BJ (cell line): ENCODE measurements at regions not wholly inside any gene's neighbourhood (a gene's known extent, or its start where the extent isn't known, plus 50 kb on each side); places are given as distances from the start of the nearest gene placed in this dataset.

Experiments used
- CTCF ChIA-PET: fragments of 350-600 bp; formaldehyde crosslinking; extraction: SDS; loops from one replicate; lab custom pipeline; 2021; ENCODE audit warnings: antibody characterized with exemption, inconsistent platforms; lab: Yijun Ruan, JAX
- POLR2A ChIA-PET: fragments of 300-600 bp; sonication (Branson Sonifier 250); formaldehyde crosslinking; extraction: SDS; loops from one replicate; lab custom pipeline; 2021; ENCODE audit warnings: antibody characterized with exemption; lab: Charles Lee
- DNase-seq: peaks from one replicate; pipeline ENCODE4 v3.0.0-alpha.2; 2011; ENCODE audit warnings: low read depth
- H3K27me3 ChIP-seq: 2 replicates; pipeline ENCODE4 v1.6.0; 2011; ENCODE audit warnings: low read length; ENCODE audit not compliant: control insufficient read depth, insufficient read depth
- H3K36me3 ChIP-seq: 2 replicates; pipeline ENCODE4 v1.5.1; 2011; ENCODE audit warnings: low read length; ENCODE audit not compliant: control insufficient read depth, insufficient read depth
- H3K4me3 ChIP-seq: 2 replicates; pipeline ENCODE4 v1.5.1; 2011; ENCODE audit warnings: low read depth, mild to moderate bottlenecking, control low read depth, low read length
- TF ChIP-seq, protein P1 (sequence below): IDR thresholded peaks from 2 replicates; pipeline ENCODE4 v1.5.1; 2011; ENCODE audit warnings: low read depth, mild to moderate bottlenecking, control low read depth, inconsistent platforms, low read length, moderate library complexity; ENCODE audit not compliant: insufficient read depth

- no peak overlapping the region for H3K4me3 ChIP-seq
- H3K36me3 ChIP-seq, result no peaks in the 10 kb centered on the region
- no peak for DNase-seq
- H3K27me3 ChIP-seq, result no peaks in the 10 kb centered on the region
- TF ChIP-seq, protein P1, sequence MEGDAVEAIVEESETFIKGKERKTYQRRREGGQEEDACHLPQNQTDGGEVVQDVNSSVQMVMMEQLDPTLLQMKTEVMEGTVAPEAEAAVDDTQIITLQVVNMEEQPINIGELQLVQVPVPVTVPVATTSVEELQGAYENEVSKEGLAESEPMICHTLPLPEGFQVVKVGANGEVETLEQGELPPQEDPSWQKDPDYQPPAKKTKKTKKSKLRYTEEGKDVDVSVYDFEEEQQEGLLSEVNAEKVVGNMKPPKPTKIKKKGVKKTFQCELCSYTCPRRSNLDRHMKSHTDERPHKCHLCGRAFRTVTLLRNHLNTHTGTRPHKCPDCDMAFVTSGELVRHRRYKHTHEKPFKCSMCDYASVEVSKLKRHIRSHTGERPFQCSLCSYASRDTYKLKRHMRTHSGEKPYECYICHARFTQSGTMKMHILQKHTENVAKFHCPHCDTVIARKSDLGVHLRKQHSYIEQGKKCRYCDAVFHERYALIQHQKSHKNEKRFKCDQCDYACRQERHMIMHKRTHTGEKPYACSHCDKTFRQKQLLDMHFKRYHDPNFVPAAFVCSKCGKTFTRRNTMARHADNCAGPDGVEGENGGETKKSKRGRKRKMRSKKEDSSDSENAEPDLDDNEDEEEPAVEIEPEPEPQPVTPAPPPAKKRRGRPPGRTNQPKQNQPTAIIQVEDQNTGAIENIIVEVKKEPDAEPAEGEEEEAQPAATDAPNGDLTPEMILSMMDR, result no peak
- CTCF ChIA-PET, result no interaction called here
- POLR2A ChIA-PET, result no interaction called here
Measured at GRCh38 chr12:113546916-113547863, 75.5 kb upstream of the LHX5 start.

DNA sequence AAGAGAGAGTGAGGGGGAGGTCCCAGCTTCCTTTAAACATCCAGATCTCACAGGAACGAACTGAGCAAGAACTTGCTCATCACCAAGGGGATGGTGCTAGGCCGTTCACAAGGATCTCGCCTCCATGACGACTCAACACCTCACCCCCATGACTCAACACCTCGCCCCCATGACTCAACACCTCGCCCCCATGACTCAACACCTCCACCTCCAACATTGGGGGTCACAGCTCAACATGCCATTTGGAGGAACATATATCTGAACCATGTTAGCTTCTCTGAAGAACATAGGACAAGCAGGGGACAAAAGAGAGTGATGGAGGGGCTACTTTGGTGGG, 66.0 kb upstream of the LHX5 start:
- TF ChIP-seq, protein P1, result no peak
- no peak for DNase-seq
- ChIA-PET CTCF (interaction anchor here (0.6 kb wide), 3 partner anchors 76 to 265 kb away, joined by 3 to 4 read pairs (median 4); no protein-coding TSS in a partner anchor), POLR2A (no interaction called here)
- Histone ChIP-seq H3K27me3 (no peaks in the 10 kb centered on the region), H3K4me3 (no peak overlapping the region), H3K36me3 (no peaks in the 10 kb centered on the region)

- no peaks in the 10 kb centered on the region for H3K27me3 ChIP-seq
- DNase-seq, result no peak
- TF ChIP-seq, protein P1, result no peak
- ChIA-PET POLR2A (no interaction called here), CTCF (interaction anchor here (0.6 kb wide), 1 partner anchor 253 kb away, joined by 4 read pairs; no protein-coding TSS in a partner anchor)
- H3K4me3 ChIP-seq, result no peak overlapping the region
- no peaks in the 10 kb centered on the region for H3K36me3 ChIP-seq
Measured at GRCh38 chr12:113537046-113537750, 65.5 kb upstream of the LHX5 start.

DNA sequence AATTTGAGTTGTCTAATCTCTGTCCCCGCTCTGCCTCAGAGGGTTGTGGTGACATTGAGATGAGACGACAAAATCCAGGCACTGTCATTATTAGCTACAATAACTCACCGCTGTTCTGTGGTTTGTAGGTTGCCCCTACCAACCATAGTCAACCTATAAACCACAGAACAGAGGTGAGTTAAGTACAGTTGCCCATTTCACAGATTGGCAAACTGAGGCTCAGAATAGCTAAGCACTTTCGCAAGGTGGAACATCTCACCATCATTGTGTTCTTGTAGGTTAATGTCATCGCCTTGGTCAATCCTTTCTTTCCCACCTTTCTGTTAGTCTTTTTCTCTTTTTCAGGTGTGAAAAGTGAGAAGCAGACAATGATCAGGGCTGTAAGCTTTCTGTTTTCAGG, 63.4 kb upstream of the LHX5 start:
- no peak overlapping the region for H3K4me3 ChIP-seq
- TF ChIP-seq, protein P1, result no peak
- POLR2A ChIA-PET, result no interaction called here
- CTCF ChIA-PET, result no interaction called here
- no peaks in the 10 kb centered on the region for H3K36me3 ChIP-seq
- no peaks in the 10 kb centered on the region for H3K27me3 ChIP-seq
- DNase-seq, result no peak

DNA sequence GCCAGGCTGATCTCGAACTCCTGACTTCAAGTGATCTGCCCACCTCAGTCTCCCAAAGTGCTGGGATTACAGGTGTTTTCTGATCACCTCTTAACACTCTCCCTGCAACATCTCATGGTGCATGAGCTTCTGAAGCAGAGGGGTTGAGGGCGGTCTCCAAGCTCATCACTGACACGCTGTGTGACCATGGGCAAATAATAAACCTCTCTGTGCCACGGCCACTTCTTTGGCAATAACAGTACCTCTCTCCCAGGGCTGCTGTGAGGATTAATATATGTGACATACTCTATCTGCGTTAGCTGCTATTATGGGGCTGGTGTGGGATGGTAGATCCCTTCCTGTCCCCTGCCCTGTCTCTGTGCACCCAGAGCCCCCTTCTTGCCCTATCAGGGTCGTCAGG, 62.9 kb upstream of the LHX5 start:
- H3K27me3 ChIP-seq, result no peaks in the 10 kb centered on the region
- no peak overlapping the region for H3K4me3 ChIP-seq
- H3K36me3 ChIP-seq, result no peaks in the 10 kb centered on the region
- TF ChIP-seq, protein P1, result no peak
- DNase-seq, result no peak
- ChIA-PET CTCF (no interaction called here), POLR2A (no interaction called here)
